ENCODE measurements at regions not wholly inside any gene's neighbourhood (a gene's known extent, or its start where the extent isn't known, plus 50 kb on each side); places are given as distances from the start of the nearest gene placed in this dataset.
"Not testable (repeated sequence)": the region's sequence is repeated elsewhere in the genome, so short reads cannot be mapped to it uniquely, and the experiment has no call there.

DNA sequence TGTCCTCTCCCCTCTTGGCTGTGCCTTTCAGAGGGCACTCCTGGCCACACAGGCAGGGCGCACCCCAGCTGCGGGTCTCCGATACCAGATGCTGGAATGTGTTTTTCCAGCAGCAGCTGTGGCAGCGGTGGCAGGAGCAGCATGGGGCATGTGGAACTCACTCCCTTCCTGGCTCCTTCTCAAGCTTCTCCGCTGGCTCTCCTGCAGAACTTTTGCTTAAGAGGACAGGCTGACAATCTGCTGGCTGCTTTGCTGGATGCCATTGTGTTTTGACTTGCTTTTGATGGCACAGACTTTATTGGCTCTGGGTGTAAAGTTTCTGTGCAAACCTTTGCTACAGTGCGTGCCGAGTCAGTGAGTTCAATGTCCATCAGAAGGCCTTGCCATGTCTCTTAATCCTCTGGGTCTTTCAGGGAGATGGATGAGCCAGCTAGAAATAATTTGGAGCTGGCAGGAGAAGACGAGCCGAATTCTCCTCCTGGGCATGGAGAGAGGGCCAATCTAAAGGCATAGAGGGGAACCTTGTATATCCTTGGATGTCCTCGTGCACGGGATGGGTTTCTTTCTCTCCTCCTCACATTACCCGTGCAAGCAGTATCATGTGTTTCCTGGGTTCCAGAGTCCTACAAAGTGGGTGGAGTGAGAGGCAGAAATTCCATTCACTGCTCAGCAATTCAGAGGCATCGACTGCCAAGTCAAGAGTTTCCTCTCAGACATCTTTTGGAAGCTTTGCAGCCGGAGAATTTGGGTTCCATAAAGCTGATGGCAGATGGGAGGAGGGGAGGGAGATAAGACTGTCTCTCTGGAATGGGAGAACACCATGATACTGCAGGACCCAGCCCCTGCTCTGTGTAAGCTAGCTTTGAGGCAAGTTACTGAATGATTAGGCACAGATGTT lies 231.2 kb downstream of the FGF9 start:
- H3K4me3 Mint-ChIP-seq = no peak overlapping the region

DNA sequence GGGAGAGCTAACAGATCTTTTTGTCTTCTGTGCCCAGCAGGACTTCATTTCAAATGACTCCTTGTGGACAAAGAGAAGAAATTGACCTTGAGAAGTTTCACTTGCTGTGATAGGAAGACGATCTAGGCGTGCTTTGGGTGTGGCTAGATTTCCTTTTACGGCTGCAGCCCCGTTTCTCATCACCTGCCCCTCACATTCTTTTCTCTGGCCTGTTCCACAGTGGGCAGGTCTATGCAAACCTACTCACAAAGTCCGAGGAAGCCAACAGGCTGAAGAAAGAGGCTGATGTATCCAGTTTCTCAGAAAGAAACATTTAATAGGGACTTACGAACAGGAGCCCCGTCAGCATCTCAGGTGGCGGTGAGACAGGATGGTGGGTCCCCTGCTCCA lies 231.8 kb downstream of the FGF9 start:
- DNase-seq = no peak
- Mint-ChIP-seq H3K9me3 (no peaks in the 10 kb centered on the region), H3K4me3 (no peak overlapping the region), H3K27ac (no peak overlapping the region), H3K36me3 (ENCODE audit: low read depth) (no peaks in the 10 kb centered on the region), H3K4me1 (ENCODE audit: low read depth) (no peaks in the 10 kb centered on the region), H3K27me3 (no peaks in the 10 kb centered on the region)

More for the DNA sequence above, 231.2 kb downstream of the FGF9 start:
- Mint-ChIP-seq H3K36me3 (ENCODE audit: low read depth) (no peaks in the 10 kb centered on the region), H3K27me3 (no peaks in the 10 kb centered on the region), H3K4me1 (ENCODE audit: low read depth) (no peaks in the 10 kb centered on the region), H3K27ac (no peak overlapping the region), H3K9me3 (no peaks in the 10 kb centered on the region)
- no peak for DNase-seq

DNA sequence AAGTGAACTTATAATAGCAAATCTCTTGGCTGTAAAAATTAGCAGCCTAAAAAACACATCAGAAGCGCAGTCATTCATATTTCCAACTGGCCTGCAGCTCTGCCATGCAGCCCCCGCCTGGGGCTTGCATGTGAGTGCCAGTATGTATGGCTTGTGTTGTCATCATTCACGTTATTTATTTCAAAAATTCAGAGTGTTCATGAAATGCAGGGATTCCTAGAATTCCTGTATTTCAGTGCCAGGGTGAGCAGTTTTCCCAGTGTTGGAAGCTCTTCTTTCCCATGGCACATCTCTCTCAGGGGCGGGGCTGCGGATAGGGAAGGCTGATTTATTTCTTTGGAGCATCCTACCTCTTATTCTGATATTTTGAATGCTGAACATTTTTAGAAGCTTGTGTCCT lies 234.6 kb downstream of the FGF9 start:
- no peak for DNase-seq
- Mint-ChIP-seq H3K27ac (no peak overlapping the region), H3K27me3 (no peaks in the 10 kb centered on the region), H3K36me3 (ENCODE audit: low read depth) (no peaks in the 10 kb centered on the region), H3K4me3 (no peak overlapping the region), H3K4me1 (ENCODE audit: low read depth) (no peaks in the 10 kb centered on the region), H3K9me3 (no peaks in the 10 kb centered on the region)

DNA sequence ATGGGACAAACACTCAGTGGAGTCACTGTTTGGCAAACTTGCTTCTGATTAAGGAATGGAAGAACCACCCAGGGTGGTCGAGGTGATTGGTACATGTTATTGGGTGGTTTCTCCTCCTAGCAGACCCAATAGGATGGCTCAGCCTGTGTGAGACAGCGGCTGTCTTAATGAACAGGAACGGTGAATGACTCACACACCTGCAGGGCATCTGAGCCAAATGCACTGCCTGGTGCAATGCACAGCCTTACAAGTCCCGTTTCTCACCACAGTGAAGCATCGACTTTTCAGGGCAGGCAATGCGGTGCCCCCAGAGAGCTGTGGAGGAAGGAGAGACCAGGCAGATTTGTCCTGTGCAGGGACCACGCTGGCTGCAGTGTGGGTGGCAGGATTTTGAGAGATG lies 238.5 kb downstream of the FGF9 start:
- DNase-seq = no peak
- Mint-ChIP-seq H3K4me3 (no peak overlapping the region), H3K27me3 (no peaks in the 10 kb centered on the region), H3K27ac (peak overlapping the region; percentile 23), H3K4me1 (ENCODE audit: low read depth) (peaks cover 2% of the 10 kb centered on the region), H3K9me3 (no peaks in the 10 kb centered on the region), H3K36me3 (ENCODE audit: low read depth) (no peaks in the 10 kb centered on the region)

DNA sequence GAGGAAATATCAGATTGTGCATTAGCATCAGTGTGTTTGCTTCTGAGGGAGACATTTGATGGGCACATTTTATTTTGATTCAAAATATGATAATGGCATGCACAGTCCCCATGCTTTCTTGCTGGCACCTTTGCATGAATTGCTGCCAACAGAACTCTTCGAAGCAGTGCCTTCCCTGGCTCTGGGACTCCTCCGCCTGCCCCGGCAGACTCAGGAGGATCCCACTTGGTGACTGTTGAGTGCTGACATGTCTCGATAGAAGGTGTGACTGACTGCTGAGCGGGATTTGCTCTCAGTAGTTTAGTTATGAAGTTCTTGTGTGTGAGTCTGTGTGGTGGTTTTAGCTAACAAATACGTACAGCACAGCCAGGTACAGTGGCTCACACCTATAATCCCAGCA lies 239.7 kb downstream of the FGF9 start:
- peaks cover 2% of the 10 kb centered on the region for H3K4me1 Mint-ChIP-seq (ENCODE audit: low read depth)
- H3K27ac Mint-ChIP-seq = no peak overlapping the region
- no peaks in the 10 kb centered on the region for H3K9me3 Mint-ChIP-seq
- no peaks in the 10 kb centered on the region for H3K27me3 Mint-ChIP-seq
- DNase-seq = no peak
- H3K36me3 Mint-ChIP-seq (ENCODE audit: low read depth) = no peaks in the 10 kb centered on the region
- no peak overlapping the region for H3K4me3 Mint-ChIP-seq

DNA sequence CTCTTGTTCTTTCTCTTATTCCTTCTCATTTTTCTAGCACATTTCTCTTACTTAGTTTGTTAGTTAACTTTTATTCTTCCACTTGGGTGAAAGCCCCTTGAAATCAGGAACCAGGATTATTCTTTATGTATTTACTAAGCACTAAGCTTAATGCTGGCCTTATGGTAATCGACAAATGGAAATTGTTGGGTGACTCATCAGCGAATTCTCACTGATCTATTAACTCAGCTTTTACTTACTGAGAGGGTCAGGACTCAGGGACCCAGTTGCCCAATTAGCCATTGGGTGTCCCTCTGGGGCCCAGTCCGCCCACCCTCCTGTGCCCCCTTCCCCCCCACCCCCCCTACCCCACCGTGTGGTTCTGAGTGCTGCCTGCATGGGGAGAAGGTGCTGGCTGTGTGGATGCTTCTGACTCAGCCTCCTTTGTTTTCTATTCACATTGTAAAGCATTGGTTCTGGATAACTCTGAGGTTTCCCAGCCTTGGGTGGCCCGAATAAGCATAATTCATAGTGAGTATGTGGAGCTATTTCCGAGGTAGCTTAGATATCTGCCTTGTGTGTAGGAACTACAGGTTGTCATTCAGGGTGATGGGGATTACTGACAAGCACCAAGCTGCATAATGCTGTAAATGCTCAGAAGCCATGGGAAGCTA lies 240.9 kb downstream of the FGF9 start:
- H3K4me3 Mint-ChIP-seq = no peak overlapping the region
- H3K27ac Mint-ChIP-seq = no peak overlapping the region
- H3K4me1 Mint-ChIP-seq (ENCODE audit: low read depth) = peaks cover 2% of the 10 kb centered on the region
- H3K9me3 Mint-ChIP-seq = no peaks in the 10 kb centered on the region
- DNase-seq = no peak
- H3K36me3 Mint-ChIP-seq (ENCODE audit: low read depth) = no peaks in the 10 kb centered on the region
- H3K27me3 Mint-ChIP-seq = no peaks in the 10 kb centered on the region

DNA sequence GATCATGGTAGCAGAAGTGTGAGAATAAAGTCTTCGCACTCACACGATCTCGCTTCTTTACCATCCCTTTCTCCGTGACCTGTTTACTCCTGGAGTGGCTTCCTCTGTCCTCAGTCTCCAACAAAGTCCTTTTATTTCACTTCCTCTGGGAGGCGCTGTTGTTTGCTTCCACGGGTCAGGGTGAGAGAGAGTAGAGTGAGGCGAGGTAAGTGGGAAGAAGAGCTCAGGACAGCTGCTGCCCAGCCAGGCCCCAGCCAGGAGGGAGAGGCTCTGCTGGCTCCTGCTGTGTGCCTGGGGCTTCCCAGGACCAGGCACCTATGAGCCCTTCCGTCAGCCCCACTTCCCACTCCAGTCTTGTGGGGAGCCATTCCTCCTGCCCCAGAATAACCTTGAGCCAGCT lies 242.1 kb downstream of the FGF9 start:
- DNase-seq = no peak
- H3K4me1 Mint-ChIP-seq (ENCODE audit: low read depth) = peaks cover 2% of the 10 kb centered on the region

DNA sequence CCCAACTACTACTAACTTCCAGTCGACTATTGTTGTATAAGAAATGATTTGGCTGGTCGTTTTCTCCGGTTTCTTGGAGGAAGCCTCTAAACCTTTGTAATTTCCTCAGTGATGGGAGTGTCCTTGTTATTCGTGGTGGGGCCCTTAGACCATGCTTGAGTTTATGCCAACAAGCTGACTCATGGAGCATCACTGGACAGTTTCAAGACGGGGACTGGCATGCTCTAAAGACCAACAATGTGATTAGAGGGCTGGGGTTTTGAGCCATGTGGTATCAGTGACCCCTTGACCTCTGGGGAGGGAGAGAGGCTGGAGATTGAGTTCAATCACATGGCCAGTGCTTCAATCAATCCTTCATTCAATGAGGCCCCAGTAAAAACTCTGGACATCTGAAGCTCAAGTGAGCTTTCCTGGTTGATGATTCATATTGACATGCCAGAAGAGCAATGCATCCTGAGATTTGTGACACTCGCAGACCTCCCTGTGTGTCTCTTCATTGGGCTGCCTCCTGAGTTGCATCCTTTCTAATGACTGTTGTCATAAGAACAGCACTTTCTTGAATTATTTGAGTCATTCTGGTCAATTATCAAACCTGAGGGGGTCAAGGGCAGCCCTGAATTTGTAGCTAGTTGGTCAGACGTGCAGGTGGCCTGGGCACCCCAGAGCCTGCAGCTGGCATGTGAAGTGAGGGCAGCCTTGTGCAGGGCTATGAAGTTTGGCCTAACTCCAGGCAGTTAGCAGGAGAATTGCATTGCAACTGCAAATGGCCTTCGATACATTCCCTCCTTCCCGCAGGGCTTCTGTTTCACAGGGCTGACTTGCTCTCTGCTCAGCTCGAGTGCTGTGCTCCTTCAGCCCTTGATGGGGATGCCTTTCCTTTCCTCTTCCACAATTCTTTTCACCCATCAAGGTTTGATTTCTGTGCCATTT lies 246.5 kb downstream of the FGF9 start:
- no peaks in the 10 kb centered on the region for H3K36me3 Mint-ChIP-seq (ENCODE audit: low read depth)
- no peak overlapping the region for H3K4me3 Mint-ChIP-seq
- H3K27ac Mint-ChIP-seq = no peak overlapping the region
- no peaks in the 10 kb centered on the region for H3K9me3 Mint-ChIP-seq
- no peaks in the 10 kb centered on the region for H3K4me1 Mint-ChIP-seq (ENCODE audit: low read depth)
- DNase-seq = no peak
- no peaks in the 10 kb centered on the region for H3K27me3 Mint-ChIP-seq

More for the DNA sequence above, 242.1 kb downstream of the FGF9 start:
- Mint-ChIP-seq H3K27ac (no peak overlapping the region), H3K27me3 (no peaks in the 10 kb centered on the region), H3K9me3 (no peaks in the 10 kb centered on the region), H3K4me3 (no peak overlapping the region), H3K36me3 (ENCODE audit: low read depth) (no peaks in the 10 kb centered on the region)

DNA sequence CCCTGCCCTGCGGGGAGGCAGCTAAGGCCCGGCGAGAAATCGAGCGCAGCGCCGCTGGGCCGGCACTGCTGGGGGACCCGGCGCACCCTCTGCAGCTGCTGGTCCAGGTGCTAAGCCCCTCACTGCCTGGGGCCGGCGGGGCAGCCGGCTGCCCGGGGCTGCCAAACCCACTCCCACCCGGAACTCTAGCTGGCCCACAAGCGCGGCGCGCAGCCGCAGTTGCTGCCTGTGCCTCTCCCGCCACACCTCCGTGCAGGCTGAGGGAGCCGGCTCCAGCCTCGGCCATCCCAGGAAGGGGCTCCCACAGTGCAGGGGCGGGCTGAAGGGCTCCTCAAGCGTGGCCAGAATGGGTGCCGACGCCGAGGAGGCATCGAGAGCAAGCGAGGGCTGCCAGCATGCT lies 249.9 kb downstream of the FGF9 start:
- not testable (repeated sequence) for H3K4me3 Mint-ChIP-seq; DNase-seq; H3K27ac Mint-ChIP-seq; H3K4me1 Mint-ChIP-seq (ENCODE audit: low read depth); H3K27me3 Mint-ChIP-seq; H3K9me3 Mint-ChIP-seq; H3K36me3 Mint-ChIP-seq (ENCODE audit: low read depth)

DNA sequence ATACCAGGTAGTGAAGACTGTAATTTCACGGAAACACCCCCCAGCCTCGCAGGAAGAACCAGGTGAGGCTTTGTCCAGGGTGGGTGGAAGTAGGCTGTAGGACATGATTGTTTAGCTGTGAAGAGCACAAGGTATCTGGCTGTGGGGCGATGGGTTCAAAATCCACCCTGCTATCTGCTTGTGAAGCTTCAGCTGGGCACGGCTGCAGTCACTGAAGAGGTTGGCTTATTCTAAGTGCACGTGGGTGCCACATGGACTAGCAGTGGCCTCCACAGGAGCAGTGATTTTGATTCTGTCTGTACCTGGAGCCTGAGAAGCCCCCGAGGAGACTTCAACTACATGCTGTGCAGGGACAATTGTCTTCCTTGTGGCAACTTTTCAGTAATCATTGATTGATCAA lies 254.1 kb downstream of the FGF9 start:
- Mint-ChIP-seq H3K4me1 (ENCODE audit: low read depth) (no peaks in the 10 kb centered on the region), H3K4me3 (no peak overlapping the region), H3K27ac (no peak overlapping the region), H3K36me3 (ENCODE audit: low read depth) (no peaks in the 10 kb centered on the region), H3K27me3 (no peaks in the 10 kb centered on the region), H3K9me3 (no peaks in the 10 kb centered on the region)
- no peak for DNase-seq

DNA sequence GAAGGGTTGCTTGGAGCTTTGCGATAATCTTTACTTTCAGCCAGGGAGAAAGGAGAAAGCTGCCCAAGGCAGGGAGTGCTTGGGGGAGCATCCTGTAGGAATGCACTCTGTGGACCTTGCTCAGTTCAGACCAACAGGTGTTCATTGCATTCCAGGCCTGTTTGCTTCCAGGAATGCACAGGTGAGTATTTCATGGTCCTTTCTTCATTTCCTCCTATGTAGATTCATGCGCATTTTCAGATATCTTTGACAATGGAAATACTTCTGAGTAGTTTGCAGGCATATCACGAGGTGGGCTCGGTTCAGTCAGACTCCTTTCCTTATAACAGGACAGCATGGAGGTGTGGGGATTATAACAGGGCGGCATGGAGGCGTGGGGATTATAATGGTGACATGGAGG lies 254.8 kb downstream of the FGF9 start:
- H3K9me3 Mint-ChIP-seq = no peaks in the 10 kb centered on the region
- no peaks in the 10 kb centered on the region for H3K36me3 Mint-ChIP-seq (ENCODE audit: low read depth)
- no peaks in the 10 kb centered on the region for H3K4me1 Mint-ChIP-seq (ENCODE audit: low read depth)
- no peak overlapping the region for H3K4me3 Mint-ChIP-seq
- H3K27me3 Mint-ChIP-seq = no peaks in the 10 kb centered on the region
- no peak for DNase-seq
- H3K27ac Mint-ChIP-seq = no peak overlapping the region

DNA sequence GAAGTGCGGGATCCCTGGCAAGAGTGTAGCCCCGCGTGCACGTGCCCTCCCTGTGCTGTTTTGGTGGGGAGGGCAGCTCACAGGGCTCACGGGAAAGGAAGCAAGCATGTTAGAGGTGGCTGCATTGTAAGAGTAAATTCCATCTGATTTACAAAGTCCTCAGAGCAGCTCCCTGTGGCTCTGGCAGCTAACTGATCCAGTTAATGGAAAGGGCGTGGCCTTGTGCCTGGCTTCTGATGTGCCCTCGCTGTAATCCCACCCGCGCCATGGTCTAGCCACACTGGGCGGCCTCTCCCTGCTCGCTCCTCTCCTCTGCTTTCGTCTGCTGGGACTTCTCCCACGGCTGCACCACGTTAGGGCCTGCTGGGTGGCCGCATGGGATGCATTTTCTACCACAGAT lies 258.5 kb downstream of the FGF9 start:
- H3K4me3 Mint-ChIP-seq = no peak overlapping the region
- H3K27me3 Mint-ChIP-seq = no peaks in the 10 kb centered on the region
- no peaks in the 10 kb centered on the region for H3K9me3 Mint-ChIP-seq
- no peaks in the 10 kb centered on the region for H3K36me3 Mint-ChIP-seq (ENCODE audit: low read depth)
- H3K27ac Mint-ChIP-seq = no peak overlapping the region
- no peaks in the 10 kb centered on the region for H3K4me1 Mint-ChIP-seq (ENCODE audit: low read depth)
- no peak for DNase-seq

DNA sequence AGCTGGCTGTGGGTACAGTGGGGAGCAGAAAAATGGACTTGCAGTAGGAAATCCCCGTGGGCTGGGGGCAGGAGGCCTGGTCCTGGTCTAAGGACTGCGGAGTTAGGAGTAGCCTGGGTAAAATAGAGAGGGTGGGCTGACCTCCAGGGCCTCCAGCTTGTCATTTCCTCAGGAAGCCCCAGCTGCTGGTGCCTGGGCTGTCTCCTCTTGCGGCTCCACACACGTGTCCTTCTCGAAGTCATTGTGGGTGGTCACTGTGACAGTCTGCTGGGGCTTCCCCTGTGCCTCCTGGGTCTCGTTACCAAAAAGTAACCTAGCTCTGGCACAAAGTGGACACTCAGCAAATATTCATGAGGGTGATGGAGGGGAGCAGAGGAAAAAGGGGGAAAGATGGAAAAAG lies 259.7 kb downstream of the FGF9 start:
- Mint-ChIP-seq H3K4me1 (ENCODE audit: low read depth) (no peaks in the 10 kb centered on the region), H3K36me3 (ENCODE audit: low read depth) (no peaks in the 10 kb centered on the region), H3K9me3 (no peaks in the 10 kb centered on the region), H3K27me3 (no peaks in the 10 kb centered on the region), H3K27ac (peak overlapping the region; percentile 41), H3K4me3 (no peak overlapping the region)
- no peak for DNase-seq

DNA sequence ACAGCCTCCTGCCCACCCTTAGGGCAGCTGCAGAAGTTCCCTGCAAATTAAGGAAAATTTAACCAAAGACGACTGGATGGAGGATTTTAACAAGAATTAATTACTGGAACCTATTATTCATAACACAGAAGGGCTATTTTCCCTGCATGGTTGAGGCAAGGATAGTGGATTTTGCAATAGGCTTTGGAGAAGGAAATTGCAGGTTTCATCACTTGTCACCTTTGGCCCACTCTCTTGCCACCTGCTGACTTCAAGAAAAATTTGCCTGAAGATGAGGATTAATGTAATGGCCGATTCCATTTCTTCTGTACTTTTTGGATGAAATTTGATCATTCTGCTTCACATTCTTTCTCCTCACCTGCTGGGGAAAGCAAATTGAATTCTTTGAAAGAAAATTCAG lies 261.7 kb downstream of the FGF9 start:
- Mint-ChIP-seq H3K36me3 (ENCODE audit: low read depth) (no peaks in the 10 kb centered on the region), H3K27me3 (no peaks in the 10 kb centered on the region), H3K9me3 (no peaks in the 10 kb centered on the region), H3K4me1 (ENCODE audit: low read depth) (no peaks in the 10 kb centered on the region), H3K27ac (no peak overlapping the region), H3K4me3 (no peak overlapping the region)
- DNase-seq = no peak
